22Rv1 (cell line): ENCODE measurements at regions not wholly inside any gene's neighbourhood (a gene's known extent, or its start where the extent isn't known, plus 50 kb on each side); places are given as distances from the start of the nearest gene placed in this dataset.

Experiments used
- H3K27ac ChIP-seq: fragments of 450-650 bp; 2 replicates; pipeline ENCODE4 v1.5.1; 2017
- CTCF ChIP-seq: fragments of 450-650 bp; IDR thresholded peaks from 2 replicates; pipeline ENCODE4 v1.5.1; 2017; ENCODE audit warnings: mild to moderate bottlenecking
- ZFX ChIP-seq: fragments of 450-650 bp; IDR thresholded peaks from 2 replicates; pipeline ENCODE4 v1.6.1; 2017; ENCODE audit warnings: antibody characterized with exemption, borderline replicate concordance

DNA sequence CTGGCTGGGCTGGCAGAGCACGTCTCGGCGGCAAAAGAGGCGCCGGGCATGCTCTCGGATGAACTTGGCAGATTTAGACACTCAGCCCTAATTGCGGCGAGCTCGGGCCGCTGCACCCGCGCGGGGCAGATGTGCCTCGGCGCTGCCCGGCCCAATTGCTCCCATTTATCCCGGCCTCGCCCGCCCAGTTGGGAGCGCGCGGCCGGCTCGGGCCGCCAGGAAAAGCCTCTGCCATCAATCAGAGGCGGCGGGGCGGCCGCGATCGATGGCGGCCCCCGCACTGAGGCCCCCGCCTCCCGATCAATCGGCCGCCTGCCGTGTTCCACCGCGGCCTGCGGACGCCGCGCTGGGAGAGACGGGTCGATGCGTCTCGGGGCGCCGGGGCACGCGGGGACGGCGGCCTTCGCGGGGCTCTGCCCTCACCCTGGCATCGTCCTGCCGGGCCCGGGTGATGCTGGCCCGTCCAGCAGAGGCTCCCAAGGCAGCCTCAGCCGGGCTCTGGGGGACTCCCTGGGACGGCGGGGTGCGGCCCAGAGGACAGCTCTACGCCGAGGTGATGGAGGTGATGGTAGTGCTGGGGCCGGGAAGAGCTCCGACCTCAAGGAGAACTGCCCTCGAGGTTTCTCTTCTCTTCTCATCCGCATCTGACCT, 200.9 kb upstream of the N4BP1 start:
- H3K27ac ChIP-seq, result no peak overlapping the region
- TF ChIP-seq CTCF (no peak), ZFX (no peak)

GRCh38 chr16:48810436-48810802, 200.4 kb upstream of the N4BP1 start:
- H3K27ac ChIP-seq, result no peak overlapping the region
- TF ChIP-seq ZFX, result no peak
- TF ChIP-seq CTCF, result no peak

- no peak overlapping the region for H3K27ac ChIP-seq
- TF ChIP-seq CTCF (no peak), ZFX (no peak)
Observed at GRCh38 chr16:48790151-48790550, 180.2 kb upstream of the N4BP1 start.

- TF ChIP-seq CTCF, result no peak
- TF ChIP-seq ZFX, result no peak
- no peak overlapping the region for H3K27ac ChIP-seq
Observed at GRCh38 chr16:48788475-48788874, 178.5 kb upstream of the N4BP1 start.

GRCh38 chr16:48745541-48745940, 135.6 kb upstream of the N4BP1 start:
- H3K27ac ChIP-seq, result no peak overlapping the region
- TF ChIP-seq CTCF, result no peak
- no peak for TF ChIP-seq ZFX

- no peak overlapping the region for H3K27ac ChIP-seq
- TF ChIP-seq CTCF, result no peak
- no peak for TF ChIP-seq ZFX
Observed at GRCh38 chr16:48740964-48741363, 131.0 kb upstream of the N4BP1 start.

GRCh38 chr16:48734220-48734619, 124.2 kb upstream of the N4BP1 start:
- TF ChIP-seq CTCF (no peak), ZFX (no peak)
- peak overlapping the region; percentile 65 for H3K27ac ChIP-seq
